LNCaP clone FGC (cell line): ENCODE measurements at regions not wholly inside any gene's neighbourhood (a gene's known extent, or its start where the extent isn't known, plus 50 kb on each side); places are given as distances from the start of the nearest gene placed in this dataset.

ENCODE experiments used
- DNase-seq: peaks from one replicate; pipeline ENCODE4 v3.0.0-alpha.2; 2011; ENCODE audit warnings: low read depth
- H3K4me3 ChIP-seq: 2 replicates; pipeline ENCODE4 v1.5.1; 2011; ENCODE audit warnings: mild to moderate bottlenecking, low read depth, low read length, control low read depth
- TF ChIP-seq, protein P1 (sequence below): IDR thresholded peaks from 2 replicates; pipeline ENCODE4 v1.5.1; 2012; ENCODE audit warnings: mild to moderate bottlenecking; ENCODE audit not compliant: control insufficient read depth, insufficient read depth; ENCODE audit errors: extremely low read depth

DNA sequence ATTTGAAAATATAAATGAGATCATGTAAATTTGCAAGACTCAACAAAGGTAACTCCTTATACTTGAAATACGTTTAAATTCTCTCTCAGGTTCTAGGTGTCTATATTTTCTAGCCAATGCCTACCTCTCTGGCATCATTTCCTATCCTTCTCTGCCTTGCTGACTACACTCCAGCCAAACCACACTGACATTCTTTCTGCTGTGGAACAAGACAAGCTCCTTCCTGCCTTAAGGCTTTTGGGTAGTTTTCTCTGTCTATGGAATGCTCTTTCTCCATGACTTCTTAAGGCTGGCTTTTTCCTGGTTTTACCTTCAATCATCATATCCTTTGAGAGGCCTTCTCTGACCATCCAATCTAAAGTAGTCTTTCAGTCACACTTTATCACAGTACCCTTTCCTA lies 201.0 kb downstream of the SPRY1 start:
- TF ChIP-seq, protein P1, sequence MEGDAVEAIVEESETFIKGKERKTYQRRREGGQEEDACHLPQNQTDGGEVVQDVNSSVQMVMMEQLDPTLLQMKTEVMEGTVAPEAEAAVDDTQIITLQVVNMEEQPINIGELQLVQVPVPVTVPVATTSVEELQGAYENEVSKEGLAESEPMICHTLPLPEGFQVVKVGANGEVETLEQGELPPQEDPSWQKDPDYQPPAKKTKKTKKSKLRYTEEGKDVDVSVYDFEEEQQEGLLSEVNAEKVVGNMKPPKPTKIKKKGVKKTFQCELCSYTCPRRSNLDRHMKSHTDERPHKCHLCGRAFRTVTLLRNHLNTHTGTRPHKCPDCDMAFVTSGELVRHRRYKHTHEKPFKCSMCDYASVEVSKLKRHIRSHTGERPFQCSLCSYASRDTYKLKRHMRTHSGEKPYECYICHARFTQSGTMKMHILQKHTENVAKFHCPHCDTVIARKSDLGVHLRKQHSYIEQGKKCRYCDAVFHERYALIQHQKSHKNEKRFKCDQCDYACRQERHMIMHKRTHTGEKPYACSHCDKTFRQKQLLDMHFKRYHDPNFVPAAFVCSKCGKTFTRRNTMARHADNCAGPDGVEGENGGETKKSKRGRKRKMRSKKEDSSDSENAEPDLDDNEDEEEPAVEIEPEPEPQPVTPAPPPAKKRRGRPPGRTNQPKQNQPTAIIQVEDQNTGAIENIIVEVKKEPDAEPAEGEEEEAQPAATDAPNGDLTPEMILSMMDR = no peak
- DNase-seq = no peak
- H3K4me3 ChIP-seq = no peak overlapping the region

- DNase-seq = no peak
- TF ChIP-seq, protein P1 = no peak
- no peak overlapping the region for H3K4me3 ChIP-seq
These were observed 201.7 kb downstream of the SPRY1 start for GRCh38 chr4:123598331-123598730.

GRCh38 chr4:123599061-123599919 lies 202.7 kb downstream of the SPRY1 start:
- no peak overlapping the region for H3K4me3 ChIP-seq
- TF ChIP-seq, protein P1 = no peak
- DNase-seq = no peak

- no peak overlapping the region for H3K4me3 ChIP-seq
These were observed 203.6 kb downstream of the SPRY1 start for GRCh38 chr4:123599920-123600810.

GRCh38 chr4:123600987-123601904 lies 204.7 kb downstream of the SPRY1 start:
- no peak for DNase-seq
- H3K4me3 ChIP-seq = no peak overlapping the region
- TF ChIP-seq, protein P1 = no peak

More at GRCh38 chr4:123599920-123600810, 203.6 kb downstream of the SPRY1 start:
- TF ChIP-seq, protein P1 = no peak
- no peak for DNase-seq

DNA sequence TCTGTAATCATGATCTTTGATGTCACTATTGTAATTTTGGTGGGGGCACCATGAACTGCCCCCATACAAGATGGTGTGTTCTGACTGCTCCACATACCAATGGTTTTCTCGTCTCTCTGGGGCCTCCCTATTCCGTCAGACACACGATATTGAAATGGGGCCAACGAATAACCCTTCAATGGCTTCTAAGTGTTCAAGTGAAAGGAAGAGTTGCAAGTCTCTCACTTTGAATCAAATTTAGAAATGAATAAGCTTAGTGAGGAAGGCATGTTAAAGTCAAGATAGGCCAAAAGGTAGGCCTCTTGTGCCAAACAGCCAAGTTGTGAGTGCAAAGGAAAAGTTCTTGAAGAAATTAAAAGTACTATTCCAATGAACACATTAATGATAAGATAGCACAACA lies 205.4 kb downstream of the SPRY1 start:
- DNase-seq = no peak
- TF ChIP-seq, protein P1 = no peak
- H3K4me3 ChIP-seq = no peak overlapping the region
